ENCODE measurements at regions not wholly inside any gene's neighbourhood (a gene's known extent, or its start where the extent isn't known, plus 50 kb on each side); places are given as distances from the start of the nearest gene placed in this dataset.
"Not testable (repeated sequence)": the region's sequence is repeated elsewhere in the genome, so short reads cannot be mapped to it uniquely, and the experiment has no call there.

GRCh38 chr17:16842346-16842745 lies 129.6 kb downstream of the TNFRSF13B start:
- not testable (repeated sequence) for DNase-seq

- DNase-seq: not testable (repeated sequence)
Observed at GRCh38 chr17:16841896-16842295, 130.0 kb downstream of the TNFRSF13B start.

GRCh38 chr17:16840219-16840618 lies 131.7 kb downstream of the TNFRSF13B start:
- DNase-seq: not testable (repeated sequence)

GRCh38 chr17:16839242-16840175 lies 132.4 kb downstream of the TNFRSF13B start:
- not testable (repeated sequence) for DNase-seq

- not testable (repeated sequence) for DNase-seq
Observed at GRCh38 chr17:16838795-16839194, 133.1 kb downstream of the TNFRSF13B start.

- DNase-seq: not testable (repeated sequence)
Observed at GRCh38 chr17:16838287-16838686, 133.6 kb downstream of the TNFRSF13B start.

GRCh38 chr17:16837468-16838266 lies 134.3 kb downstream of the TNFRSF13B start:
- DNase-seq: not testable (repeated sequence)

GRCh38 chr17:16836315-16836915 lies 135.5 kb downstream of the TNFRSF13B start:
- DNase-seq: not testable (repeated sequence)

GRCh38 chr17:16833517-16833916 lies 138.4 kb downstream of the TNFRSF13B start:
- not testable (repeated sequence) for DNase-seq

- DNase-seq: not testable (repeated sequence)
Observed at GRCh38 chr17:16832853-16833252, 139.1 kb downstream of the TNFRSF13B start.

- not testable (repeated sequence) for DNase-seq
Observed at GRCh38 chr17:16832206-16832605, 139.7 kb downstream of the TNFRSF13B start.

GRCh38 chr17:16830770-16831169 lies 140.7 kb downstream of the CCDC144A start:
- not testable (repeated sequence) for DNase-seq

GRCh38 chr17:16830219-16830618 lies 140.2 kb downstream of the CCDC144A start:
- not testable (repeated sequence) for DNase-seq
